HEK293 (cell line): ENCODE measurements at regions not wholly inside any gene's neighbourhood (a gene's known extent, or its start where the extent isn't known, plus 50 kb on each side); places are given as distances from the start of the nearest gene placed in this dataset.

Source experiments
- KLF8 ChIP-seq: fragments of 450-650 bp; formaldehyde crosslinking; IDR thresholded peaks from 2 replicates; pipeline ENCODE4 v1.5.1; 2016; ENCODE audit warnings: missing biosample characterization, missing genetic modification characterization
- ZNF707 ChIP-seq: fragments of 450-650 bp; formaldehyde crosslinking; IDR thresholded peaks from 2 replicates; pipeline ENCODE4 v1.5.1; 2016; ENCODE audit warnings: missing biosample characterization, missing genetic modification characterization
- TF ChIP-seq, protein P1 (sequence below): fragments of 450-650 bp; formaldehyde crosslinking; IDR thresholded peaks from 2 replicates; pipeline ENCODE4 v1.5.1; 2016; ENCODE audit warnings: missing biosample characterization, missing genetic modification characterization

DNA sequence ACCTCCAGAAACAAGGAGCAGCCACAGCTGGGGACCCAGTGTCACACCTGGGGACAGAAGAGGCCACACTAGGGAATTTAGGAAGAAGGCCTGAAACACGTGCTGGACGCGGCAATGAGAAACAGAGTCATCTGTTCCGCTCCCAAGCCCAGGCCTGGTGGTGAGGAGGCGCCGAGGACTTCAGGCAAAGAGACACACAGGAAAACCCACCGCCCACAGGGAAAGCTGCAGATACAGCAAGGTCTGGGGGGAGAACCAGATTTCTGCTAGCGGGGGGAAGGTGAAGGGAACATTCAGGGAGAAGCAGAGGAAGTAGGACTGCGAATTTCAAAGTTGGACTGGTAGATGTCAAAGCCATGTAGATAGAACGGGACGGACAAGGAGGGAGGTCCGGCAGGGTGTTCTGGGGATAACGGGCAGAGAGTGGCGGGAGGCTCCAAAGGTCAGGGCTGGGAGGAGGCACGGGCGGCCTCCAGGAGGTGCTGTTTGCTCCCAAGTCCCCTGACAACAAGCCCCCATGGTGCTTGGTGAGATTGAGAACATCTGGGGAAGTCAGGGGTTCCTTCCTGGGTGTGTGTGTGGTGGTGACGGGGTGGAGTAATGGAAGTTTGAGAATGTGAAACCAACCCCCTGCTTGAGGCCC, 351.7 kb upstream of the MYT1L start:
- TF ChIP-seq, protein P1, sequence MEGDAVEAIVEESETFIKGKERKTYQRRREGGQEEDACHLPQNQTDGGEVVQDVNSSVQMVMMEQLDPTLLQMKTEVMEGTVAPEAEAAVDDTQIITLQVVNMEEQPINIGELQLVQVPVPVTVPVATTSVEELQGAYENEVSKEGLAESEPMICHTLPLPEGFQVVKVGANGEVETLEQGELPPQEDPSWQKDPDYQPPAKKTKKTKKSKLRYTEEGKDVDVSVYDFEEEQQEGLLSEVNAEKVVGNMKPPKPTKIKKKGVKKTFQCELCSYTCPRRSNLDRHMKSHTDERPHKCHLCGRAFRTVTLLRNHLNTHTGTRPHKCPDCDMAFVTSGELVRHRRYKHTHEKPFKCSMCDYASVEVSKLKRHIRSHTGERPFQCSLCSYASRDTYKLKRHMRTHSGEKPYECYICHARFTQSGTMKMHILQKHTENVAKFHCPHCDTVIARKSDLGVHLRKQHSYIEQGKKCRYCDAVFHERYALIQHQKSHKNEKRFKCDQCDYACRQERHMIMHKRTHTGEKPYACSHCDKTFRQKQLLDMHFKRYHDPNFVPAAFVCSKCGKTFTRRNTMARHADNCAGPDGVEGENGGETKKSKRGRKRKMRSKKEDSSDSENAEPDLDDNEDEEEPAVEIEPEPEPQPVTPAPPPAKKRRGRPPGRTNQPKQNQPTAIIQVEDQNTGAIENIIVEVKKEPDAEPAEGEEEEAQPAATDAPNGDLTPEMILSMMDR = no peak
- TF ChIP-seq ZNF707 (tag by site-specific recombination) (no peak), KLF8 (no peak)
